Heart left ventricle (tissue), 16 donors: ENCODE measurements at regions not wholly inside any gene's neighbourhood (a gene's known extent, or its start where the extent isn't known, plus 50 kb on each side); places are given as distances from the start of the nearest gene placed in this dataset.

Experiments
- ATAC-seq, 4 donors: fragments of 200-7000 bp; cut with Tn5 transposase; one replicate each; pipeline ENCODE4 v1.9.1; 2020 to 2022; ENCODE audit warnings: moderate library complexity in 4 of 4, mild to moderate bottlenecking in 3 of 4, moderate number of reproducible peaks in 1 of 4
- DNase-seq, 5 donors: peaks; one replicate each; pipeline ENCODE4 v3.0.0-alpha.2; 2020
- H3K27ac ChIP-seq, 12 donors: fragments of 200-600 bp; sonication (generic) in 4 of 12; one replicate each; pipeline versions ENCODE4 v1.5.0 to v1.8.0; 2016 to 2022; ENCODE audit warnings: mild to moderate bottlenecking in 2 of 12
- H3K27me3 ChIP-seq, 9 donors: fragments of 200-600 bp; sonication (generic) in 2 of 9; one replicate each; pipeline versions ENCODE4 v1.5.1 to v1.8.0; 2016 to 2022; ENCODE audit warnings: mild to moderate bottlenecking in 3 of 9
- H3K36me3 ChIP-seq, 9 donors: fragments of 200-600 bp; sonication (generic) in 2 of 9; one replicate each; pipeline versions ENCODE4 v1.5.0 to v1.8.0; 2018 to 2022; ENCODE audit warnings: mild to moderate bottlenecking in 2 of 9
- H3K4me1 ChIP-seq, 12 donors: fragments of 200-600 bp; sonication (generic) in 4 of 12; one replicate each; pipeline versions ENCODE4 v1.5.0 to v1.8.0; 2016 to 2022; ENCODE audit warnings: mild to moderate bottlenecking in 3 of 12
- H3K4me3 ChIP-seq, 12 donors: fragments of 200-600 bp; sonication (generic) in 4 of 12; one replicate each; pipeline versions ENCODE4 v1.5.0 to v1.8.0; 2017 to 2022; ENCODE audit warnings: mild to moderate bottlenecking in 9 of 12, moderate library complexity in 4 of 12
- H3K9me3 ChIP-seq, 12 donors: fragments of 200-600 bp; sonication (generic) in 4 of 12; one replicate each; pipeline versions ENCODE4 v1.5.0 to v1.8.0; 2016 to 2022; ENCODE audit warnings: mild to moderate bottlenecking in 1 of 12
- POLR2A ChIP-seq, 2 donors: fragments of 450-650 bp; IDR thresholded peaks; one replicate each; pipeline ENCODE4 v1.6.1; 2017; ENCODE audit warnings: antibody characterized with exemption in 2 of 2, mild to moderate bottlenecking in 2 of 2, moderate library complexity in 2 of 2
- WGBS, 4 donors: extraction: QIAGEN DNeasy Blood & Tissue Kit in 2 of 4; methylation state at CpG; one replicate each; pipeline versions ENCODE4 v1.1.5 to v1.1.7; 2013 to 2018; 5-methylcytosine and 5-hydroxymethylcytosine counted together
- intact Hi-C, 10 donors: fragments of 100-400 bp; cut with DNase I; formaldehyde crosslinking; loops; one replicate each; pipeline versions ENCODE4 v1.11.1 to v1.14.2; 2022
- TF ChIP-seq, protein P1 (sequence below), 12 donors: fragments of 200-600 bp; sonication (generic) in 4 of 12; IDR thresholded peaks; one replicate each; pipeline versions ENCODE4 v1.5.0 to v1.8.0; 2018 to 2022; ENCODE audit warnings: antibody characterized with exemption in 12 of 12, mild to moderate bottlenecking in 5 of 12
- donor health status: ischemic (EF 13 %, LVEDD 7.1; RV severe dilation, severe dysfunction).
- donor health status: healthy with polysubstance abuse.
- donor health status: DM: no; HTN: yes; CAD: no.
- donor health status: DM: no; HTN: no; CAD: no.
- donor health status: ischemic (EF 25% LVEDD 6.9; RV normal size, moderate dysfunction).
- donor health status: ischemic (EF 25% LVEDD 5.7; RV mildly dilated, moderate dysfunction).
- donor health status: healthy.
- donor health status: DM: yes; HTN: yes; CAD: no.
- donor health status: ischemic (EF 35%, LVEDD 5.7; RV mildly dilated, moderate dysfunction).
- donor health status: nonischemic (EF 11% LVEDD 7.7; RV severe dilation, severe dysfunction).
- donor health status: DM: yes; HTN: yes; CAD: no.
- donor health status: PGD.
- donor health status: ischemic (EF 29% LVEDD 5.4; RV normal size, mild dysfunction).
- donor health status: nonischemic (EF 23%, LVEDD 6.1; RV moderate dilation, normal function).

DNA sequence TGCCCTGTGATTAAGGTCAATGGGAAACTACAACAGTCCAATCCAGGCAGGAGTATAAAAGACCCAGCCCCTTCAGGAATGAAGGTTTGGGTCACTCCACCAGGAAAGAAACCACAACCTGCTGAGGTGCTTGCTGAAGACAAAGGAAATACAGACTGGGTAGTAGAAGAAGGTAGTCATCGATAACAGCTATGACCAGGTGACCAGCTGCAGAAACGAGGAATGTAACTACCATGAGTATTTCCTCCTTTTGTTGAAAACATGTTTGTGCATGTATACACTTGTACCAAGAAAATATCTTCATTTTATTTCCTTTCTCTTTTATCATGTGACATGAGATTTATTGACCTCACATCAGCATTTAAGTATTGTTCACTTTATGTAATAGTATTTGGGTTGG is 409.1 kb downstream of the FOXG1 start:
- Histone ChIP-seq H3K27ac (no peak overlapping the region), H3K9me3 (no peaks in the 10 kb centered on the region), H3K36me3 (no peaks in the 10 kb centered on the region), H3K4me1 (no peaks in the 10 kb centered on the region), H3K27me3 (no peaks in the 10 kb centered on the region), H3K4me3 (no peak overlapping the region)
- no peak for DNase-seq
- intact Hi-C loops: no loop called here
- TF ChIP-seq, protein P1, sequence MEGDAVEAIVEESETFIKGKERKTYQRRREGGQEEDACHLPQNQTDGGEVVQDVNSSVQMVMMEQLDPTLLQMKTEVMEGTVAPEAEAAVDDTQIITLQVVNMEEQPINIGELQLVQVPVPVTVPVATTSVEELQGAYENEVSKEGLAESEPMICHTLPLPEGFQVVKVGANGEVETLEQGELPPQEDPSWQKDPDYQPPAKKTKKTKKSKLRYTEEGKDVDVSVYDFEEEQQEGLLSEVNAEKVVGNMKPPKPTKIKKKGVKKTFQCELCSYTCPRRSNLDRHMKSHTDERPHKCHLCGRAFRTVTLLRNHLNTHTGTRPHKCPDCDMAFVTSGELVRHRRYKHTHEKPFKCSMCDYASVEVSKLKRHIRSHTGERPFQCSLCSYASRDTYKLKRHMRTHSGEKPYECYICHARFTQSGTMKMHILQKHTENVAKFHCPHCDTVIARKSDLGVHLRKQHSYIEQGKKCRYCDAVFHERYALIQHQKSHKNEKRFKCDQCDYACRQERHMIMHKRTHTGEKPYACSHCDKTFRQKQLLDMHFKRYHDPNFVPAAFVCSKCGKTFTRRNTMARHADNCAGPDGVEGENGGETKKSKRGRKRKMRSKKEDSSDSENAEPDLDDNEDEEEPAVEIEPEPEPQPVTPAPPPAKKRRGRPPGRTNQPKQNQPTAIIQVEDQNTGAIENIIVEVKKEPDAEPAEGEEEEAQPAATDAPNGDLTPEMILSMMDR (IDR thresholded peaks at IDR 0.05): no peak
- no peak for TF ChIP-seq POLR2A (IDR thresholded peaks at IDR 0.05)
- no peak for ATAC-seq
- WGBS, 4 donors: 81 to 90% (median 88%) methylated on average over 2 of the region's 2 CpGs

DNA sequence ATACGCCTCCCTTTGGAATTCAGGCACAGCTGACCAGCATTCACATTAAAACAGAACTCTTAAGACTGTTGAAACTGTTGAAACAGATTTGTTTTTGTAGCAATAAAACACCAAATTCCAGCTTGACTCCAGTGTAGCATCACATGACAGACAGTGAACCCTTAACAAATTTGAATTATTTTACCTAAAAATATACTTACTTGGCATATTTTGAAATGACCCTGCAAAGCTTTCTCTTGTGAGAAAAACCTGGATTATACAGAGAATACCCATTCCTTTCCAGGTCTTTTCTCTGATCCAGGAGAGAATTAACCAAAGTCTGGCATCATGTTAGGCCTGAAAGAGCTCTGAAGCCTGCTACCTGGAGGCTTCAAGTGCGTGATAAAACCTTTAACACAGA is 410.3 kb downstream of the FOXG1 start:
- H3K27ac ChIP-seq: no peak overlapping the region
- ATAC-seq: no peak
- H3K9me3 ChIP-seq: no peaks in the 10 kb centered on the region
- DNase-seq: no peak
- WGBS, 4 donors: 70 to 89% (median 76%) methylated on average over 2 of the region's 2 CpGs
- no peaks in the 10 kb centered on the region for H3K4me1 ChIP-seq
- TF ChIP-seq, protein P1 (IDR thresholded peaks at IDR 0.05): no peak
- TF ChIP-seq POLR2A (IDR thresholded peaks at IDR 0.05): no peak
- H3K27me3 ChIP-seq: no peaks in the 10 kb centered on the region
- H3K36me3 ChIP-seq: no peaks in the 10 kb centered on the region
- intact Hi-C loops: no loop called here
- no peak overlapping the region for H3K4me3 ChIP-seq

DNA sequence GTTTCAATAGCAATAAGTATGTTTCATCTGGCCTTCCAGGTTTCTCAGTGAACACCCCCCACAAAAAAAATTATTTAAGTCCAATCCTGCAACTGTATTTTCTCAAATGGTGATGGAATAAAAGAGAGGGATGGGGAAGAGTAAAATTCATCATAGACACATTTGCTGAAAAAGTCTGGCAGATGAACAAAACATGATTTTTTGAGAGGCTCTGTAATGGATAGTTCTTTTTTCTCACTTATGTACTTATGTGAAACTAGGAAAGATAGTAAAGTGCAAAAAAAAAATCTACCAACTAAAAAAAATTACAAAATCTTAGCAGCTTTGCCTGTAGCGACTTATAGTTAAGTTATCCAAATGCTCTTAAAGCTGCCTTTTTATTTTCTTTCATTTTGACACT is 412.4 kb downstream of the FOXG1 start:
- Histone ChIP-seq H3K27ac (no peak overlapping the region), H3K4me3 (no peak overlapping the region), H3K27me3 (no peaks in the 10 kb centered on the region), H3K4me1 (no peaks in the 10 kb centered on the region), H3K36me3 (no peaks in the 10 kb centered on the region), H3K9me3 (no peaks in the 10 kb centered on the region)
- ATAC-seq: no peak
- intact Hi-C loops: no loop called here
- TF ChIP-seq, protein P1 (IDR thresholded peaks at IDR 0.05): no peak
- TF ChIP-seq POLR2A (IDR thresholded peaks at IDR 0.05): no peak
- 64 to 73% (median 71%) methylated on average over 1 of the region's 1 CpG for WGBS, 4 donors
- no peak for DNase-seq

DNA sequence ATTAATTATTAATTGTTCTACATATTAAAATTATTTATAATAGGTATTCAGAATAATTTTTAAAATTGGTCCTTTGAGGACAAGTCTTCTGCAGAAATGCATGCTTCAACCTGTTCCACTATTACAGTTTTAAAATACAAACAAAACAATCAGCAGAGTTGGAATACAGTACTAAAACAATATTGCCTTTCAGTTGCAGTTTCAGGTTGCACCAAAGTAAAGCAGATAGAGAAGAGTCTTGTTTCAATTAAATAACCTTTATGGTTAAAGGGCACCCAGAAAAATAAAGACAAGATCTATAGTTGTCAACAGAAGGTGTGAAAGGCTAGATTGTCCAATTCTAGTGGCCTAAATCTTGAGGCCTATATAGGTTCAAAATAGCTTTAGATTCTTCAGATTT is 424.5 kb downstream of the FOXG1 start:
- no peak overlapping the region for H3K4me3 ChIP-seq

More for the DNA sequence above, 424.5 kb downstream of the FOXG1 start:
- intact Hi-C loops: no loop called here
- Histone ChIP-seq H3K36me3 (no peaks in the 10 kb centered on the region), H3K27ac (no peak overlapping the region), H3K27me3 (no peaks in the 10 kb centered on the region), H3K4me1 (no peaks in the 10 kb centered on the region), H3K9me3 (peaks cover 0 to 4% (median 0%) of the 10 kb centered on the region in 12 donors)
- TF ChIP-seq, protein P1 (IDR thresholded peaks at IDR 0.05): no peak
- TF ChIP-seq POLR2A (IDR thresholded peaks at IDR 0.05): no peak
- ATAC-seq (no peak), DNase-seq (no peak)
